ENCODE measurements at regions not wholly inside any gene's neighbourhood (a gene's known extent, or its start where the extent isn't known, plus 50 kb on each side); places are given as distances from the start of the nearest gene placed in this dataset.

GRCh38 chr10:108631332-108631731, 1292.0 kb downstream of the XPNPEP1 start:
- Histone ChIP-seq H3K79me2 (ENCODE audit: insufficient read depth, low read length) (no peaks in the 10 kb centered on the region), H3K27ac (ENCODE audit: low read depth, low read length, poor library complexity, severe bottlenecking) (no peak overlapping the region), H3K9ac (ENCODE audit: low read length) (no peak overlapping the region), H3K9me3 (ENCODE audit: low read length) (no peaks in the 10 kb centered on the region), H3K4me1 (ENCODE audit: insufficient read depth, low read length, severe bottlenecking) (no peaks in the 10 kb centered on the region), H3K4me2 (ENCODE audit: low read length) (no peak overlapping the region), H3F3A (ENCODE audit: insufficient read depth, low read length) (no peaks in the 10 kb centered on the region), H3K36me3 (ENCODE audit: insufficient read depth, low read length) (no peaks in the 10 kb centered on the region), H4K20me1 (ENCODE audit: insufficient read depth, low read length) (no peaks in the 10 kb centered on the region), H3K4me3 (ENCODE audit: low read depth, low read length, poor library complexity, severe bottlenecking) (no peak overlapping the region), H3K27me3 (ENCODE audit: insufficient read depth, low read length) (no peaks in the 10 kb centered on the region), H3K9me2 (ENCODE audit: low read depth, low read length) (no peaks in the 10 kb centered on the region), H2AFZ (ENCODE audit: low read length) (no peak overlapping the region)
- TF ChIP-seq CTCF (IDR thresholded peaks at IDR 0.05; ENCODE audit: low read length) = no peak
- TF ChIP-seq EZH2 (IDR thresholded peaks at IDR 0.05; ENCODE audit: borderline replicate concordance, low read length) = no peak

DNA sequence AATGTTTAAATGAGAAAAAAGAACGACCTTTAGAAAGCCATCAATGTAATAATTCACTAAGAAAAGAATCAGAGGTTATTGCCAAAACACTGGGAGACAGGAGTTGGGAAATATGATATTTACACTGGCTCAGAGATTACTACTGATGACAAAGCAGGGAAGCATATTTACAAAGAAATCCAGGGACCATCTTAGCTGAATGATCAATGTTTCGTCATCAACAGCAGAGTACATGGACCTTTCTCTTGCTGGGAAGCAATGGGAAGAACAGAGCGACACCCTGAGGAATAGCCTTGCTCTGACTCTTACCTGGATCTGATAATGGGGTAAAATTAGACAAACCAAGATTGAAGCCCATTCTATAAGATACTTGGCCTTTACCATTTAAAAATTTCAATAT, 1293.5 kb downstream of the XPNPEP1 start:
- H3F3A ChIP-seq (ENCODE audit: insufficient read depth, low read length) = no peaks in the 10 kb centered on the region
- no peak overlapping the region for H2AFZ ChIP-seq (ENCODE audit: low read length)
- H3K9me2 ChIP-seq (ENCODE audit: low read depth, low read length) = no peaks in the 10 kb centered on the region
- no peaks in the 10 kb centered on the region for H3K79me2 ChIP-seq (ENCODE audit: insufficient read depth, low read length)
- no peaks in the 10 kb centered on the region for H3K36me3 ChIP-seq (ENCODE audit: insufficient read depth, low read length)
- no peaks in the 10 kb centered on the region for H3K9me3 ChIP-seq (ENCODE audit: low read length)
- no peaks in the 10 kb centered on the region for H4K20me1 ChIP-seq (ENCODE audit: insufficient read depth, low read length)
- H3K27ac ChIP-seq (ENCODE audit: low read depth, low read length, poor library complexity, severe bottlenecking) = no peak overlapping the region
- TF ChIP-seq EZH2 (IDR thresholded peaks at IDR 0.05; ENCODE audit: borderline replicate concordance, low read length) = no peak
- TF ChIP-seq CTCF (IDR thresholded peaks at IDR 0.05; ENCODE audit: low read length) = no peak
- H3K4me3 ChIP-seq (ENCODE audit: low read depth, low read length, poor library complexity, severe bottlenecking) = no peak overlapping the region
- H3K27me3 ChIP-seq (ENCODE audit: insufficient read depth, low read length) = no peaks in the 10 kb centered on the region
- no peaks in the 10 kb centered on the region for H3K4me1 ChIP-seq (ENCODE audit: insufficient read depth, low read length, severe bottlenecking)
- no peak overlapping the region for H3K4me2 ChIP-seq (ENCODE audit: low read length)
- no peak overlapping the region for H3K9ac ChIP-seq (ENCODE audit: low read length)

GRCh38 chr10:108624052-108624451, 1299.3 kb downstream of the XPNPEP1 start:
- Histone ChIP-seq H3K9me3 (ENCODE audit: low read length) (no peaks in the 10 kb centered on the region), H3K9me2 (ENCODE audit: low read depth, low read length) (no peaks in the 10 kb centered on the region), H3K79me2 (ENCODE audit: insufficient read depth, low read length) (no peaks in the 10 kb centered on the region), H3K9ac (ENCODE audit: low read length) (no peak overlapping the region), H4K20me1 (ENCODE audit: insufficient read depth, low read length) (no peaks in the 10 kb centered on the region), H3K4me3 (ENCODE audit: low read depth, low read length, poor library complexity, severe bottlenecking) (no peak overlapping the region), H2AFZ (ENCODE audit: low read length) (no peak overlapping the region), H3K27me3 (ENCODE audit: insufficient read depth, low read length) (no peaks in the 10 kb centered on the region), H3K4me1 (ENCODE audit: insufficient read depth, low read length, severe bottlenecking) (no peaks in the 10 kb centered on the region), H3K27ac (ENCODE audit: low read depth, low read length, poor library complexity, severe bottlenecking) (no peak overlapping the region), H3K36me3 (ENCODE audit: insufficient read depth, low read length) (no peaks in the 10 kb centered on the region), H3F3A (ENCODE audit: insufficient read depth, low read length) (no peaks in the 10 kb centered on the region), H3K4me2 (ENCODE audit: low read length) (no peak overlapping the region)
- TF ChIP-seq EZH2 (IDR thresholded peaks at IDR 0.05; ENCODE audit: borderline replicate concordance, low read length) = no peak
- no peak for TF ChIP-seq CTCF (IDR thresholded peaks at IDR 0.05; ENCODE audit: low read length)

All from OCI-LY1 (cell line).